ENCODE measurements at regions not wholly inside any gene's neighbourhood (a gene's known extent, or its start where the extent isn't known, plus 50 kb on each side); places are given as distances from the start of the nearest gene placed in this dataset.
A peak's percentile ranks its signal among the peaks of the same experiment; 100 is the strongest.

DNA sequence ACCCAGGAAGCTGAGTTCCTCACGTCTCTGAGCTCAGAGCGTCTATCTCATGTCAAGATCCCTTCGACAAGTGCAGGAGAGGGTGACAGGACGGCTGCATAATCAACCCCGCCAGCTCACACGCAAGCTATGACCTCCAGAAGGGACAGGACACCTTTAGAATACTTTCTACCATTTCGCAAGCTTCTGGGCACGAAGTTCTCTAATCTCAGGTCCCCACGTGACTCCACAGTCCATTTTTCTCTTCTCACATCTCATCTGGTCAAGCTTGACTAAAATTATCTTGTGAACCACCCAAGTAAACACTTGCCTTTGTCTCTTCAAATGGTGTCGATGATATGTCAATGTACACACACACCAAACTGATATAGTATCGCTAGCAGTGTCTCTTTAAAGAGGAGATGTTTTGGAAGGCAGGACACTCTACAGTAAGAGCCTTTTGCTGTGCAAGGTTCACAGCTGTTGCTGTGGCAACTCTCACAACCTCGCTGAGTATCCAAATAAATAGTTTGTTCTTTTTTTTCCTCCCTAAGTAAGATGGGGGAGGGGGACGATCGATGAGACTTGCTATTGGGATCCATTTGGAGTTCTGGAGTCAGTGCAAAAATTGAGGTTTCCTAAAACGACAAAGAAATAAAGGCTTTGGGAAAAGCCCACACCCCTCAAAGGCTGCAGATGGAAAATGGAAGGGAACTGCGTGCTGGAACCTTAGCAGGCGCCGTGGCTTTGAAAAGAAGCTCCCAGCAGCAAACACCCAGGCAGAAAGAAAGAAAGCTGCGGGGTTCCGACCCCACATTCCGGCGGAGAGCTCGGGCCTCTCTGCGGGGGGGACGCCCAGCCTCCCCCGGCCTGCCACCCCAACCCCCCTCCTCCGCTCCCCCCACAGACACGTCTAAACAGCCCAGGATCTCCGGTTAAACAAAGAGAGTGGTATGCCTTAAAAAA lies 215.4 kb upstream of the UBASH3B start:
- no TSS peak for BruUV-seq (replicated peaks)

More for the DNA sequence above, 215.4 kb upstream of the UBASH3B start:
- Histone ChIP-seq H3K56ac (ENCODE audit: extremely low read depth, insufficient read depth, low read length) (peak overlapping the region; percentile 31), H3K79me1 (ENCODE audit: low read depth in 1 of 2, low read length in 2 of 2) (no peaks in the 10 kb centered on the region), H3K4me1 (ENCODE audit: control insufficient read depth, insufficient read depth, low read length) (peaks cover 5% of the 10 kb centered on the region; the same call in 1 of the 2 replicates), H2BK5ac (ENCODE audit: low read depth, low read length, poor library complexity, severe bottlenecking) (no peak overlapping the region), H3K27me3 (ENCODE audit: control insufficient read depth, insufficient read depth, low read length) (peaks cover 12% of the 10 kb centered on the region; the same call in 1 of the 2 replicates), H4K8ac (ENCODE audit: low read depth in 2 of 2, low read length in 2 of 2) (peak overlapping the region; percentile 12 to 62), H2AFZ (replicated peaks; ENCODE audit: low read length, poor library complexity) (peak overlapping the region; percentile 81), H3K9me3 (ENCODE audit: control insufficient read depth, insufficient read depth, low read length) (no peaks in the 10 kb centered on the region), H4K91ac (ENCODE audit: insufficient read depth, low read depth, low read length) (peak overlapping the region; percentile 36), H2AK9ac (replicated peaks; ENCODE audit: low read depth, low read length, poor library complexity) (peak overlapping the region; percentile 33), H2BK20ac (ENCODE audit: low read depth, low read length) (peak overlapping the region; percentile 70), H2BK15ac (ENCODE audit: low read depth, low read length) (peak overlapping the region; percentile 60; the same call in 1 of the 3 replicates), H4K20me1 (ENCODE audit: insufficient read depth, low read length) (no peaks in the 10 kb centered on the region), H2AK5ac (ENCODE audit: low read depth, low read length) (no peak overlapping the region), H3K4ac (ENCODE audit: low read depth, low read length) (peak overlapping the region; percentile 56), H3K27ac (ENCODE audit: insufficient read depth, low read length) (peak overlapping the region; percentile 83; the same call in 1 of the 2 replicates), H3K14ac (replicated peaks; ENCODE audit: low read depth, low read length) (peak overlapping the region; percentile 61), H3K36me3 (ENCODE audit: control insufficient read depth, insufficient read depth, low read length) (no peaks in the 10 kb centered on the region), H3K23ac (ENCODE audit: low read depth, low read length) (peak overlapping the region; percentile 21), H3K9ac (ENCODE audit: low read depth, low read length) (peak overlapping the region; percentile 80), H4K5ac (ENCODE audit: low read depth, low read length) (peak overlapping the region; percentile 62), H3K9me1 (ENCODE audit: insufficient read depth, low read length) (peaks cover 4% of the 10 kb centered on the region; the same call in 1 of the 2 replicates), H3K4me2 (ENCODE audit: low read depth, low read length) (peak overlapping the region; percentile 91), H3K18ac (ENCODE audit: low read depth, low read length) (peak overlapping the region; percentile 63), H3K4me3 (ENCODE audit: insufficient read depth, low read depth, low read length) (peak overlapping the region; percentile 44), H2BK120ac (ENCODE audit: low read depth, low read length) (peak overlapping the region; percentile 81)
- ATAC-seq (ENCODE audit: low read depth) (peak; percentile 81), DNase-seq (peak; percentile 45)
- whole genome bisulfite sequencing, 2 experiments (ENCODE audit: extremely low coverage in 2 of 2, insufficient read length in 1 of 2), result 32% methylated on average over 5 of the region's 29 CpGs; no CpG with 5 or more reads in 1 of the 2 experiments
- dilution Hi-C loops (cut with HindIII; ENCODE audit: low sequenced_read_pairs, unreplicated experiment), result no loop called here
- TF ChIP-seq, protein P1, sequence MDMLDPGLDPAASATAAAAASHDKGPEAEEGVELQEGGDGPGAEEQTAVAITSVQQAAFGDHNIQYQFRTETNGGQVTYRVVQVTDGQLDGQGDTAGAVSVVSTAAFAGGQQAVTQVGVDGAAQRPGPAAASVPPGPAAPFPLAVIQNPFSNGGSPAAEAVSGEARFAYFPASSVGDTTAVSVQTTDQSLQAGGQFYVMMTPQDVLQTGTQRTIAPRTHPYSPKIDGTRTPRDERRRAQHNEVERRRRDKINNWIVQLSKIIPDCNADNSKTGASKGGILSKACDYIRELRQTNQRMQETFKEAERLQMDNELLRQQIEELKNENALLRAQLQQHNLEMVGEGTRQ (IDR thresholded peaks at IDR 0.05; ENCODE audit: low read depth, low read length), result peak; percentile 56; the same call in 1 of the 2 replicates
- TF ChIP-seq SMC3 (IDR thresholded peaks at IDR 0.05; ENCODE audit: low read depth, low read length), result no peak
- TF ChIP-seq RCOR1 (IDR thresholded peaks at IDR 0.05; ENCODE audit: insufficient replicate concordance, low read length), result no peak
- TF ChIP-seq MAFK (IDR thresholded peaks at IDR 0.05; ENCODE audit: low read depth, low read length), result no peak
- ChIA-PET CTCF (interaction anchor here (0.6 to 1.2 kb wide), 4 partner anchors 20 to 893 kb away, joined by 3 to 4 read pairs (median 3); no protein-coding TSS in a partner anchor), POLR2A (ENCODE audit: unreplicated experiment) (no interaction called here)
- in situ Hi-C loops (cut with MboI; ENCODE audit: low sequenced_read_pairs), result no loop called here
- intact Hi-C loops (cut with micrococcal nuclease), result loop anchor here (2.0 kb wide), 1 partner anchor 225 kb away; no protein-coding TSS in a partner anchor
